Middle frontal gyrus (tissue), 1 donor: ENCODE measurements at regions not wholly inside any gene's neighbourhood (a gene's known extent, or its start where the extent isn't known, plus 50 kb on each side); places are given as distances from the start of the nearest gene placed in this dataset.
"Not testable (repeated sequence)": the region's sequence is repeated elsewhere in the genome, so short reads cannot be mapped to it uniquely, and the experiment has no call there.

Experiments used
- DNase-seq: peaks from one replicate; pipeline ENCODE4 v3.0.0-alpha.2; 2015; ENCODE audit warnings: low spot score; ENCODE audit errors: extremely low spot score

DNA sequence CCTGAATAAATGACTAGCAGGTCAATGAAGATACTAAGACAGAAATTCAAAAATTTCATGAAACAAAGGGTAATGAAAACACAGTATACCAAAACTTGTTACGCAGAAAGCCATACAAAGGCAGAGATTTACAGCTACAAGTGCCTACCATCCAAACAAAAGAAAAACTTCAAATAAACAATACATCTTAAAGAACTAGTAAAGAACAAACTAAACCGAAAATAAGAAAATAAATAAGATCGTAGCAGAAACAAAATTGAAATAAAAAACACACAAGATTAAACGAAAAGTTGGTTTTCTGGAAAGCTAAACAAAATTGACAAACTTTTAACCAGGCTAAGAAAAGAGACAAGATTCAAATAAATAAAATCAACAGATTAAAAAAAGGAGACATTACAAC, 51.5 kb downstream of the VPREB1 start:
- not testable (repeated sequence) for DNase-seq

GRCh38 chr22:22297159-22297793, 52.7 kb downstream of the VPREB1 start:
- not testable (repeated sequence) for DNase-seq

GRCh38 chr22:22297794-22298653, 53.4 kb downstream of the VPREB1 start:
- DNase-seq = peak; percentile 7

GRCh38 chr22:22298654-22299009, 54.0 kb downstream of the VPREB1 start:
- not testable (repeated sequence) for DNase-seq

- not testable (repeated sequence) for DNase-seq
These were observed 55.9 kb downstream of the VPREB1 start for GRCh38 chr22:22300511-22300910.

- DNase-seq = not testable (repeated sequence)
These were observed 56.4 kb downstream of the VPREB1 start for GRCh38 chr22:22300946-22301345.

- no peak for DNase-seq
These were observed 72.0 kb downstream of the VPREB1 start for GRCh38 chr22:22316589-22316988.

DNA sequence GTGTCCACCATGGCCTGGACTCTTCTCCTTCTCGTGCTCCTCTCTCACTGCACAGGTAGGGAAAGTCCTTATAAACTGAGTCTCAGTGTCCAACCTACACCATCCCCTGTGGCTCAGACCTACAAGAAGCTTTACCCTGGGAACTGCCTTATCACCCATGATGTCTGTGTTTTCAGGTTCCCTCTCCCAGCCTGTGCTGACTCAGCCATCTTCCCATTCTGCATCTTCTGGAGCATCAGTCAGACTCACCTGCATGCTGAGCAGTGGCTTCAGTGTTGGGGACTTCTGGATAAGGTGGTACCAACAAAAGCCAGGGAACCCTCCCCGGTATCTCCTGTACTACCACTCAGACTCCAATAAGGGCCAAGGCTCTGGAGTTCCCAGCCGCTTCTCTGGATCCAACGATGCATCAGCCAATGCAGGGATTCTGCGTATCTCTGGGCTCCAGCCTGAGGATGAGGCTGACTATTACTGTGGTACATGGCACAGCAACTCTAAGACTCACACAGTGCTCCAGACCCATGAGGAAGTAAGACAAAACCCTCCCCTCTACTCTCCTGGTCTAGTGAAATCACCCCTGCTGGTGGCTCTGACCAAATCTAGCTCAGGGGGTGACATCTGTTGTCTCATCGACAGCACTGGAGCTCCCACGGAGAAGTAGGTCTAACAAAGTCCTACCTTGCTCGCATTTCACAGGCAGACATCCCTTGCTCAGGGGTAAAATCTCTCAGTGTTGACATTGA, 74.3 kb downstream of the VPREB1 start:
- DNase-seq = no peak

DNA sequence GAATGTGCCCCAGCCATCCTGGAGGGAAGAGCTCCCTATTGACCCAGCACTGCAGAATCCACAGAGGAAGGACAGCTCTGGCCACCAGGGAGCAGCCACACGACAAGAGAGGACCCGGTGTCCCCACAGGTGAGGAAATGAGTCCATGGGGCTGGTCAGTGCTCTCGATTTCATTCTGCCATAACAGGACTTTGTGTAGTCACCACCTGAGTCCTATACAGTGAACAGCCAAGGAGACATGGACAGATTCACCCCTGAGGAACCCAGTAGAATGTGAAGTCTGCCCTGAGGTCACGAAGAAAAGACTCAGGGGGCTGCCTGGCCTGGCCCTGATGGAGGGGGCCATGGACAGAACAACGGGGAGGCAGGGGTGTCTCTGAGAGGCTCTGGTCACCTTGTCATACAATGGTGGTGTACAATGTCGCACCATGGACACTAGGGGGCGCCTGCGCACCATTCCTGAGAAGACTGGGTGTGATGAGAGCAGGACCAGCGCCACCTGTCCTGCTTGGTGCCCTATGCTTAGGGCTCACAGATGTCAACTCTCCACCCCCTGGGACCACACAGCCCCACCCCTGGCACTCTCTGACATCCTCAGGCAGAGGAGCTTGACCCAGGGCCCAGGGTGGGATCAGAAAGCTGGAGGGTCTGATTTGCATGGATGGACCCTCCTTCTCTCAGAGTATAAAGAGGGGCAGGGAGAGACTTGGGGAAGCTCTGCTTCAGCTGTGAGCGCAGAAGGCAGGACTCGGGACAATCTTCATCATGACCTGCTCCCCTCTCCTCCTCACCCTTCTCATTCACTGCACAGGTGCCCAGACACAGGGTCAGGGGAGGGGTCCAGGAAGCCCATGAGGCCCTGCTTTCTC, 77.4 kb downstream of the VPREB1 start:
- not testable (repeated sequence) for DNase-seq

GRCh38 chr22:22322792-22323191, 78.2 kb downstream of the VPREB1 start:
- DNase-seq = no peak

DNA sequence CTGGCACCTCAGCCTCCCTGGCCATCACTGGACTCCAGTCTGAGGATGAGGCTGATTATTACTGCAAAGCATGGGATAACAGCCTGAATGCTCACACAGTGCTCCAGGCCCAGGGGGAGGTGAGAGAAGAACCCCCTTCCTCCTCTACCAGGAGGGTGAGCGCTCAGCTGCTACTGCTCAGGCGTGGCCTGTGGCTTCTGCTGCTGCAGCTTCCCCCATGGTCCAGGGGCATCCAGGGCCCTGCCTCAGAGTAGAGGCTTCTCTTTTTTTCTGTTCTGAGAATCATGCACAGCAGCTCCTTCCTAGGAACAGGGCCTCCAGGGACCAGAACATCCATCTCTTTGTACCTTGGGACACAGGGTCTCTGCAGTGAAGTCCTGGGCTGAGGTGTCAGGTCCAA, 83.1 kb downstream of the VPREB1 start:
- DNase-seq = no peak

DNA sequence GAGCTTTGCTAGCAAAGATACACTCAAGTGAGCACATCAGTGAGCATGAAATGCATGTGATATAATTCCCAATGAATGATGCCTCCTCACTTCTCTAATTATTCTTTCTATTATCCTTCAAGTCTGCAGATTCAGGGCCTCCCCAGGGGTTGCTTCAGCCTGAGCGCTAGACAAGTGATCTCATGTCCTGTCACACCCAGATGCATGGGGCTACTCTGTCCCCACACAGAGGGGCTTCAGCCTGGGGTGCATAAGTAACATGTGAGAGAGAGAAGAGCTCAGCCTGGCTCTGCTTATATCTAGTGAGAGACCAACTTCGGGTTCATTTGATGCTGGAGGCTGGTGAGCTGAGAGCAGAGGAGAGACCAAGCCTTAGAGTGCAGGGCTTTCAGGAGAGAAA, 85.2 kb downstream of the VPREB1 start:
- DNase-seq = no peak

GRCh38 chr22:22335640-22336039, 91.1 kb downstream of the VPREB1 start:
- not testable (repeated sequence) for DNase-seq

- not testable (repeated sequence) for DNase-seq
These were observed 91.7 kb downstream of the VPREB1 start for GRCh38 chr22:22336333-22336732.

DNA sequence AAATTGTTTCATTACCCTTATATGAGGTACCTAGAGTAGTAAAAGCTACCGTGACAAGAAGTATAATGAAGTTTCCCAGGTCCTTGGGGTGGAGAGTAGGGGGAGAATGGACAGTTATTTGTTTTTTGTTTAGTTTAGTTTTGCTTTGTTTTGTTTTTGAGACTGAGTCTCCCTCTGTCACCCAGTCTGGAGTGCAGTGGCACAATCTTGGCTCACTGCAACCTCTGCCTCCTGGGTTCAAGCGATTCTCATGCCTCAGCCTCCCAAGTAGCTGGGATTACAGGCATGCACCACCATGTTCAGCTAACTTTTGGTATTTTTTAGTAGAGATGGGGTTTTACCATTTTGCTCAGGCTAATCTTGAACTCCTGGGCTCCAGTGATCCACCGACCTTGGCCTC, 94.2 kb downstream of the VPREB1 start:
- not testable (repeated sequence) for DNase-seq

GRCh38 chr22:22341736-22342135, 97.2 kb downstream of the VPREB1 start:
- no peak for DNase-seq

- DNase-seq = no peak
These were observed 98.4 kb downstream of the VPREB1 start for GRCh38 chr22:22342697-22343580.

GRCh38 chr22:22343581-22344296, 99.2 kb downstream of the VPREB1 start:
- DNase-seq = no peak

DNA sequence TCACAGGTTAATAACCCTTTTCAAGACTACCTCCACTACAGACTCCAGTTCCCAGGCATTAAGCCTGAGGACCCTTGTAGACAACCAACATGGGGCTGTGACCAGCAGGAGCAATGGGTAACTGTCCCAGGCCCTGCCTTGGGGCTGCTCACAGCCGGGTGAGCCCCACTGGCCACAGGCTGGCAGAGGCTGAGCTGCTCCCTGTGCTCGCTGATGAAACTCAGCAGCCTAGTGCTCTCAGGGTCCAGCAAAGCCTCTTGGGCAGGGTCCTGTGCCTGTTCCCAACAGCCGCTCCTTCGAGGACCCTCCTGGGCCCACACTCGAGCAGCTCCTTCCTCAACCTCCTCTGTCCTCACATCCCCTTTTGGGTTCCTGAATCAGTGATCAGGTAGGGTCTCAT, 99.8 kb downstream of the VPREB1 start:
- DNase-seq = no peak
